ENCODE measurements at regions not wholly inside any gene's neighbourhood (a gene's known extent, or its start where the extent isn't known, plus 50 kb on each side); places are given as distances from the start of the nearest gene placed in this dataset.

- Histone ChIP-seq H2AK9ac (replicated peaks; ENCODE audit: low read depth, low read length, poor library complexity) (no peak overlapping the region), H3K4me2 (ENCODE audit: low read depth, low read length) (peak overlapping the region; percentile 17; the same call in 1 of the 2 replicates), H4K8ac (ENCODE audit: low read depth in 2 of 2, low read length in 2 of 2) (no peak overlapping the region), H2BK15ac (ENCODE audit: low read depth, low read length) (no peak overlapping the region), H4K20me1 (ENCODE audit: insufficient read depth, low read length) (no peaks in the 10 kb centered on the region), H3K4ac (ENCODE audit: low read depth, low read length) (no peak overlapping the region), H3K36me3 (ENCODE audit: control insufficient read depth, insufficient read depth, low read length) (no peaks in the 10 kb centered on the region), H2AK5ac (ENCODE audit: low read depth, low read length) (no peak overlapping the region), H2BK20ac (ENCODE audit: low read depth, low read length) (no peak overlapping the region), H3K56ac (ENCODE audit: extremely low read depth, insufficient read depth, low read length) (no peak overlapping the region), H3K4me1 (ENCODE audit: control insufficient read depth, insufficient read depth, low read length) (no peaks in the 10 kb centered on the region; the same call in 1 of the 2 replicates), H3K9me1 (ENCODE audit: insufficient read depth, low read length) (no peaks in the 10 kb centered on the region), H3K79me1 (ENCODE audit: low read depth in 1 of 2, low read length in 2 of 2) (no peaks in the 10 kb centered on the region), H2AFZ (replicated peaks; ENCODE audit: low read length, poor library complexity) (no peak overlapping the region), H2BK120ac (ENCODE audit: low read depth, low read length) (no peak overlapping the region), H3K23ac (ENCODE audit: low read depth, low read length) (no peak overlapping the region), H3K9ac (ENCODE audit: low read depth, low read length) (no peak overlapping the region), H3K18ac (ENCODE audit: low read depth, low read length) (no peak overlapping the region), H3K14ac (replicated peaks; ENCODE audit: low read depth, low read length) (no peak overlapping the region), H2BK5ac (ENCODE audit: low read depth, low read length, poor library complexity, severe bottlenecking) (no peak overlapping the region), H3K9me3 (ENCODE audit: control insufficient read depth, insufficient read depth, low read length) (no peaks in the 10 kb centered on the region), H3K27me3 (ENCODE audit: control insufficient read depth, insufficient read depth, low read length) (no peaks in the 10 kb centered on the region), H3K4me3 (ENCODE audit: insufficient read depth, low read depth, low read length) (no peak overlapping the region), H4K91ac (ENCODE audit: insufficient read depth, low read depth, low read length) (no peak overlapping the region), H3K27ac (ENCODE audit: insufficient read depth, low read length) (no peak overlapping the region), H4K5ac (ENCODE audit: low read depth, low read length) (no peak overlapping the region)
- TF ChIP-seq BHLHE40 (IDR thresholded peaks at IDR 0.05; ENCODE audit: low read depth, low read length) (no peak), CEBPB (IDR thresholded peaks at IDR 0.05; ENCODE audit: low read depth, low read length) (peak; percentile 87)
- dilution Hi-C loops (cut with HindIII; ENCODE audit: low sequenced_read_pairs, unreplicated experiment) (no loop called here), in situ Hi-C loops (cut with MboI; ENCODE audit: low sequenced_read_pairs) (no loop called here), intact Hi-C loops (cut with micrococcal nuclease) (no loop called here)
- ChIA-PET POLR2A (ENCODE audit: unreplicated experiment) (no interaction called here), CTCF (no interaction called here)
- BruUV-seq (replicated peaks) = no TSS peak
- DNase-seq = peak; percentile 52
- no CpG with 5 or more reads among the region's 1 CpG for WGBS, 2 experiments (ENCODE audit: extremely low coverage in 2 of 2, insufficient read length in 1 of 2)
- ATAC-seq (ENCODE audit: low read depth) = peak; percentile 37; the same call in 1 of the 2 replicates
Measured at GRCh38 chr10:108791794-108792474, 1131.4 kb downstream of the XPNPEP1 start.

All from IMR-90 (cell line).